ENCODE measurements at regions not wholly inside any gene's neighbourhood (a gene's known extent, or its start where the extent isn't known, plus 50 kb on each side); places are given as distances from the start of the nearest gene placed in this dataset.
A peak's percentile ranks its signal among the peaks of the same experiment; 100 is the strongest.

DNA sequence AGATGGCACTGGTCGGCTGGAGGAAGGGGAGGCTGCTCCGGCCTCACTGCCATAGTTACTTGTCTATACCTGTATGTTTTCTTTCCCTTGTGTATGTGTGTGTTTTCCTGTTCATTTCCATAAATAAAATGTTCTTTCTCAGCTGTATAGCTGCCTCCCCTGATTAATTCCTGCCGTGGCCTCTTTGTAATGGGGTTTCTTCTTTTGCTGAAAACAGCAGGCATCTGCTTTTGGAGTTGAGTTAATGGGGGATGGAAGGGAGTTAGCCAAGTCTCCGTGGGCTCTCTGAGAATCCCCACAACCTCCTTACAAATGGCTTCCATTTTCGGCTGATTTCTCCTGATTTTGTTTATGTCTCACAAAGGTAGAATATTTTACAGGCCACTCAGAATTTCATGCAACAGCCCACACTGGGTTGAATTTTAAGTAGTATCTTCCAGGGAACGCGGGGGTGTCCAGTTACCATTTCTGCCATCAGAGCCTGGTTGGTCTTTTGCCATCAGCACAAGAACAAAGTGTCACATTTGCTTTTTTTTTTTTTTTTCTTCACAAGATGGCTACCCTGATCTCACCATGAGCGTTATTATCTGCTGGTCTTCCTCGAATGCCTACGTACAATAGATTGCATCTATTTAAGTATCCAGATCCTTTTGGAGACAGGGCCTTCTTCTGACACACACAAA is 88.1 kb upstream of the NRP1 start:
- Histone ChIP-seq H3K9ac (no peak overlapping the region), H3K79me2 (ENCODE audit: insufficient read depth) (no peaks in the 10 kb centered on the region), H3K36me3 (ENCODE audit: low read depth) (no peaks in the 10 kb centered on the region), H3K4me2 (ENCODE audit: unreplicated experiment) (no peak overlapping the region), H3K27ac (peak overlapping the region; percentile 53; the same call in 1 of the 2 replicates), H3K9me2 (ENCODE audit: insufficient read depth) (no peaks in the 10 kb centered on the region), H3K9me3 (ENCODE audit: low read depth) (no peaks in the 10 kb centered on the region), H3K27me3 (replicated peaks; ENCODE audit: insufficient read depth) (no peaks in the 10 kb centered on the region), H3F3A (ENCODE audit: insufficient read depth) (peaks cover 10% of the 10 kb centered on the region), H3K4me3 (no peak overlapping the region), H3K4me1 (ENCODE audit: insufficient read depth) (peaks cover 17% of the 10 kb centered on the region), H2AFZ (peak overlapping the region; percentile 32), H4K20me1 (ENCODE audit: insufficient read depth) (no peaks in the 10 kb centered on the region)
- TF ChIP-seq EZH2phosphoT487 (IDR thresholded peaks at IDR 0.05; ENCODE audit: insufficient read depth, low read depth) (no peak), EZH2 (IDR thresholded peaks at IDR 0.05; ENCODE audit: insufficient read depth, poor library complexity, severe bottlenecking) (no peak)
- DNase-seq, result no peak
- in situ Hi-C loops (cut with MboI), result no loop called here
- 52 to 55% methylated on average over 10 of the region's 10 CpGs for WGBS, 2 experiments (ENCODE audit: low coverage in 1 of 2, low lambda C conversion rate in 2 of 2, missing lambda C conversion rate in 2 of 2)

DNA sequence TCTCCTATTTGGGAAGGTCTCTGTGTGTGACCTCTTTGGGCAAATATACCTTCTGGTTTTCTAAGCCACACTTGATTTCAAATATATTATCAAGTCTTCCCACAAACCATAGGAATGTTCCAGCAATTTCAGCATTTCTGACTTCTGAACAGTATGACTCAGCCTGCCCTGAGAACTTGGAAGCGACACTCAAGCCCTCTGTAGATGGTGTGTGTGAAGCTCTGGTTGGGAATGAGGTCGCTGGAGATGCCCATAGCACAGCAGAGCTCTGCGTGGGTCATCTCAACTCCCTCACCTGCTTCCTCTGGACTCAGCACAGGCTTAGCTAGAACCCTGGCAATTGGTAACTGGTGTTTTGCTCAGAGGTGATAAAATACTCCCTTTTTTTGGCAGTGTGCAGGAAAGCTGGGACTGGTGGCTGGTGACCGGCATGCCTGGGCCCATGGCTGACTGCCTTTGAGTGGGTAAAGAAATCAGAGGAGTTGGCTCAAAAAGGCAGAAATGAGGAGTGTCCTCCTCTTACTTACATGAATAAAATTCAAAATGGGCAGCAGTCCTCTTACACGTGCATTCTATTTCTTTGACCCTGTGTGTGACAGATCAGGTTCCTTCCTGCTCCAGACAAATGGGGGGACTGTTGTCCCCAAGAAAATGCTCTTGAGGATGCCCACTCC is 87.5 kb upstream of the NRP1 start:
- Histone ChIP-seq H3K9ac (peak overlapping the region; percentile 17; the same call in 1 of the 2 replicates), H3K4me1 (ENCODE audit: insufficient read depth) (peaks cover 17% of the 10 kb centered on the region), H3K9me2 (ENCODE audit: insufficient read depth) (no peaks in the 10 kb centered on the region), H4K20me1 (ENCODE audit: insufficient read depth) (no peaks in the 10 kb centered on the region), H3K79me2 (ENCODE audit: insufficient read depth) (no peaks in the 10 kb centered on the region), H3K4me2 (ENCODE audit: unreplicated experiment) (peak overlapping the region; percentile 58), H3K9me3 (ENCODE audit: low read depth) (no peaks in the 10 kb centered on the region), H3K4me3 (no peak overlapping the region), H3F3A (ENCODE audit: insufficient read depth) (peaks cover 10% of the 10 kb centered on the region), H3K27ac (peak overlapping the region; percentile 53), H3K36me3 (ENCODE audit: low read depth) (no peaks in the 10 kb centered on the region), H3K27me3 (replicated peaks; ENCODE audit: insufficient read depth) (no peaks in the 10 kb centered on the region), H2AFZ (peak overlapping the region; percentile 32)
- 29 to 37% methylated on average over 5 of the region's 5 CpGs for whole genome bisulfite sequencing, 2 experiments (ENCODE audit: low coverage in 1 of 2, low lambda C conversion rate in 2 of 2, missing lambda C conversion rate in 2 of 2)
- peak; percentile 97 for DNase-seq
- in situ Hi-C loops (cut with MboI), result no loop called here
- TF ChIP-seq EZH2phosphoT487 (IDR thresholded peaks at IDR 0.05; ENCODE audit: insufficient read depth, low read depth) (no peak), EZH2 (IDR thresholded peaks at IDR 0.05; ENCODE audit: insufficient read depth, poor library complexity, severe bottlenecking) (no peak)

DNA sequence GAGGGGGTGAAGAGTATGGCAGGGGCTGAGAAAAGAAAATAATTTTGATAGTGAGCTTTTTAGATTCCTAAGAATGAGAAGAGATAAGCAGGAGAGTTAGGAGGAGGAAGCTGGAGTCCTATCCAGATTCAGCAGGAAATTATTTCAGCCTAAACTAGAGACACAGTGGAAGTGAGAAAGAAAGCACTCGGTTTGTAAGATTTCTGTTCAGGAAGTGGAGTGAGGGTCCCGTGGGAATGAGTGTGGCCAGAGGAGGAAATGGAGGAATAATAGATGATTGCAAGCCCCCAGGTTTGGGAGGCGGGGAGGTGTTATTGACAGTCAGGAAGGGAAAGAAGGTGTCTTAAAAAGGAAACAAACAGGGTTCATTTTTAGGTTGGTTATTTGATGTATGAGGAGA is 84.8 kb upstream of the NRP1 start:
- no peaks in the 10 kb centered on the region for H4K20me1 ChIP-seq (ENCODE audit: insufficient read depth)
- no peaks in the 10 kb centered on the region for H3K27me3 ChIP-seq (replicated peaks; ENCODE audit: insufficient read depth)
- no peaks in the 10 kb centered on the region for H3K9me2 ChIP-seq (ENCODE audit: insufficient read depth)
- H3K27ac ChIP-seq, result no peak overlapping the region
- WGBS, 2 experiments (ENCODE audit: low coverage in 1 of 2, low lambda C conversion rate in 2 of 2, missing lambda C conversion rate in 2 of 2), result 84 to 88% methylated on average over 3 of the region's 3 CpGs
- peaks cover 10% of the 10 kb centered on the region for H3F3A ChIP-seq (ENCODE audit: insufficient read depth)
- peaks cover 17% of the 10 kb centered on the region for H3K4me1 ChIP-seq (ENCODE audit: insufficient read depth)
- H3K4me3 ChIP-seq, result no peak overlapping the region
- no peaks in the 10 kb centered on the region for H3K36me3 ChIP-seq (ENCODE audit: low read depth)
- no peak for TF ChIP-seq EZH2phosphoT487 (IDR thresholded peaks at IDR 0.05; ENCODE audit: insufficient read depth, low read depth)
- no peak for TF ChIP-seq EZH2 (IDR thresholded peaks at IDR 0.05; ENCODE audit: insufficient read depth, poor library complexity, severe bottlenecking)
- no peak overlapping the region for H3K4me2 ChIP-seq (ENCODE audit: unreplicated experiment)
- H3K9me3 ChIP-seq (ENCODE audit: low read depth), result no peaks in the 10 kb centered on the region
- DNase-seq, result no peak
- no peak overlapping the region for H2AFZ ChIP-seq
- H3K79me2 ChIP-seq (ENCODE audit: insufficient read depth), result no peaks in the 10 kb centered on the region
- in situ Hi-C loops (cut with MboI), result no loop called here
- H3K9ac ChIP-seq, result no peak overlapping the region

- H3K4me3 ChIP-seq, result no peak overlapping the region
- no peak overlapping the region for H3K9ac ChIP-seq
- no peaks in the 10 kb centered on the region for H3K79me2 ChIP-seq (ENCODE audit: insufficient read depth)
- H3K4me2 ChIP-seq (ENCODE audit: unreplicated experiment), result no peak overlapping the region
- no peak overlapping the region for H3K27ac ChIP-seq
- no peaks in the 10 kb centered on the region for H3K9me2 ChIP-seq (ENCODE audit: insufficient read depth)
- H3K4me1 ChIP-seq (ENCODE audit: insufficient read depth), result peaks cover 22% of the 10 kb centered on the region
- 93 to 95% methylated on average over 4 of the region's 4 CpGs for WGBS, 2 experiments (ENCODE audit: low coverage in 1 of 2, low lambda C conversion rate in 2 of 2, missing lambda C conversion rate in 2 of 2)
- H2AFZ ChIP-seq, result no peak overlapping the region
- TF ChIP-seq EZH2 (IDR thresholded peaks at IDR 0.05; ENCODE audit: insufficient read depth, poor library complexity, severe bottlenecking) (no peak), EZH2phosphoT487 (IDR thresholded peaks at IDR 0.05; ENCODE audit: insufficient read depth, low read depth) (no peak)
- H3F3A ChIP-seq (ENCODE audit: insufficient read depth), result peaks cover 16% of the 10 kb centered on the region
- H3K36me3 ChIP-seq (ENCODE audit: low read depth), result no peaks in the 10 kb centered on the region
- no peaks in the 10 kb centered on the region for H3K27me3 ChIP-seq (replicated peaks; ENCODE audit: insufficient read depth)
- in situ Hi-C loops (cut with MboI), result no loop called here
- no peaks in the 10 kb centered on the region for H3K9me3 ChIP-seq (ENCODE audit: low read depth)
- no peaks in the 10 kb centered on the region for H4K20me1 ChIP-seq (ENCODE audit: insufficient read depth)
- DNase-seq, result no peak
These were observed 83.8 kb upstream of the NRP1 start for GRCh38 chr10:33418301-33418700.
